ENCODE measurements at regions not wholly inside any gene's neighbourhood (a gene's known extent, or its start where the extent isn't known, plus 50 kb on each side); places are given as distances from the start of the nearest gene placed in this dataset.

GRCh38 chr20:50345712-50346373 lies 155.2 kb downstream of the CEBPB start:
- Mint-ChIP-seq H3K27ac (no peak overlapping the region), H3K36me3 (ENCODE audit: low read depth) (peaks cover 2% of the 10 kb centered on the region), H3K9me3 (no peaks in the 10 kb centered on the region)

GRCh38 chr20:50346374-50347283 lies 156.0 kb downstream of the CEBPB start:
- H3K27ac Mint-ChIP-seq: peak overlapping the region; percentile 44
- peaks cover 2% of the 10 kb centered on the region for H3K36me3 Mint-ChIP-seq (ENCODE audit: low read depth)
- no peak for DNase-seq
- H3K27me3 Mint-ChIP-seq: no peaks in the 10 kb centered on the region
- peaks cover 64% of the 10 kb centered on the region for H3K4me1 Mint-ChIP-seq (ENCODE audit: low read depth)
- H3K9me3 Mint-ChIP-seq: no peaks in the 10 kb centered on the region
- no peak overlapping the region for H3K4me3 Mint-ChIP-seq

More at GRCh38 chr20:50345712-50346373, 155.2 kb downstream of the CEBPB start:
- no peak for DNase-seq
- Mint-ChIP-seq H3K4me3 (no peak overlapping the region), H3K27me3 (no peaks in the 10 kb centered on the region), H3K4me1 (ENCODE audit: low read depth) (peaks cover 64% of the 10 kb centered on the region)

- H3K27ac Mint-ChIP-seq: peak overlapping the region; percentile 44
- H3K9me3 Mint-ChIP-seq: no peaks in the 10 kb centered on the region
- DNase-seq: no peak
- H3K36me3 Mint-ChIP-seq (ENCODE audit: low read depth): peaks cover 2% of the 10 kb centered on the region
- peaks cover 62% of the 10 kb centered on the region for H3K4me1 Mint-ChIP-seq (ENCODE audit: low read depth)
- no peak overlapping the region for H3K4me3 Mint-ChIP-seq
- no peaks in the 10 kb centered on the region for H3K27me3 Mint-ChIP-seq
Observed at GRCh38 chr20:50347284-50348063, 156.8 kb downstream of the CEBPB start.

GRCh38 chr20:50348096-50348495 lies 157.5 kb downstream of the CEBPB start:
- Mint-ChIP-seq H3K4me1 (ENCODE audit: low read depth) (peaks cover 60% of the 10 kb centered on the region), H3K9me3 (no peaks in the 10 kb centered on the region), H3K4me3 (no peak overlapping the region), H3K27ac (peak overlapping the region; percentile 18), H3K36me3 (ENCODE audit: low read depth) (peaks cover 2% of the 10 kb centered on the region), H3K27me3 (no peaks in the 10 kb centered on the region)
- no peak for DNase-seq

GRCh38 chr20:50350510-50351249 lies 159.5 kb upstream of the PTPN1 start:
- Mint-ChIP-seq H3K4me3 (no peak overlapping the region), H3K27ac (peak overlapping the region; percentile 54), H3K36me3 (ENCODE audit: low read depth) (peaks cover 2% of the 10 kb centered on the region), H3K27me3 (no peaks in the 10 kb centered on the region), H3K9me3 (no peaks in the 10 kb centered on the region), H3K4me1 (ENCODE audit: low read depth) (peaks cover 55% of the 10 kb centered on the region)
- DNase-seq: no peak

GRCh38 chr20:50351541-50351940 lies 158.6 kb upstream of the PTPN1 start:
- Mint-ChIP-seq H3K4me3 (no peak overlapping the region), H3K36me3 (ENCODE audit: low read depth) (peaks cover 2% of the 10 kb centered on the region), H3K27me3 (no peaks in the 10 kb centered on the region), H3K27ac (no peak overlapping the region), H3K4me1 (ENCODE audit: low read depth) (peaks cover 48% of the 10 kb centered on the region), H3K9me3 (no peaks in the 10 kb centered on the region)
- no peak for DNase-seq

- H3K4me3 Mint-ChIP-seq: no peak overlapping the region
Observed at GRCh38 chr20:50353289-50353961, 156.8 kb upstream of the PTPN1 start.

GRCh38 chr20:50354721-50355589 lies 155.2 kb upstream of the PTPN1 start:
- H3K36me3 Mint-ChIP-seq (ENCODE audit: low read depth): no peaks in the 10 kb centered on the region
- H3K27me3 Mint-ChIP-seq: no peaks in the 10 kb centered on the region
- H3K27ac Mint-ChIP-seq: no peak overlapping the region
- H3K4me3 Mint-ChIP-seq: no peak overlapping the region
- DNase-seq: no peak
- no peaks in the 10 kb centered on the region for H3K9me3 Mint-ChIP-seq
- peaks cover 18% of the 10 kb centered on the region for H3K4me1 Mint-ChIP-seq (ENCODE audit: low read depth)

More at GRCh38 chr20:50353289-50353961, 156.8 kb upstream of the PTPN1 start:
- Mint-ChIP-seq H3K27me3 (no peaks in the 10 kb centered on the region), H3K9me3 (no peaks in the 10 kb centered on the region), H3K4me1 (ENCODE audit: low read depth) (peaks cover 30% of the 10 kb centered on the region), H3K36me3 (ENCODE audit: low read depth) (peaks cover 2% of the 10 kb centered on the region), H3K27ac (peak overlapping the region; percentile 61)
- no peak for DNase-seq

GRCh38 chr20:50355590-50356524 lies 154.3 kb upstream of the PTPN1 start:
- no peaks in the 10 kb centered on the region for H3K9me3 Mint-ChIP-seq

GRCh38 chr20:50356525-50356885 lies 153.7 kb upstream of the PTPN1 start:
- Mint-ChIP-seq H3K9me3 (no peaks in the 10 kb centered on the region), H3K27me3 (no peaks in the 10 kb centered on the region), H3K36me3 (ENCODE audit: low read depth) (no peaks in the 10 kb centered on the region), H3K27ac (no peak overlapping the region), H3K4me3 (no peak overlapping the region), H3K4me1 (ENCODE audit: low read depth) (peaks cover 7% of the 10 kb centered on the region)
- no peak for DNase-seq

More at GRCh38 chr20:50355590-50356524, 154.3 kb upstream of the PTPN1 start:
- DNase-seq: no peak
- H3K4me3 Mint-ChIP-seq: no peak overlapping the region
- H3K27me3 Mint-ChIP-seq: no peaks in the 10 kb centered on the region
- no peak overlapping the region for H3K27ac Mint-ChIP-seq
- H3K36me3 Mint-ChIP-seq (ENCODE audit: low read depth): no peaks in the 10 kb centered on the region
- peaks cover 10% of the 10 kb centered on the region for H3K4me1 Mint-ChIP-seq (ENCODE audit: low read depth)

GRCh38 chr20:50356962-50357782 lies 153.0 kb upstream of the PTPN1 start:
- DNase-seq: no peak
- H3K4me3 Mint-ChIP-seq: no peak overlapping the region
- no peaks in the 10 kb centered on the region for H3K27me3 Mint-ChIP-seq
- H3K9me3 Mint-ChIP-seq: no peaks in the 10 kb centered on the region
- no peak overlapping the region for H3K27ac Mint-ChIP-seq
- no peaks in the 10 kb centered on the region for H3K36me3 Mint-ChIP-seq (ENCODE audit: low read depth)
- peaks cover 7% of the 10 kb centered on the region for H3K4me1 Mint-ChIP-seq (ENCODE audit: low read depth)
